NCI-H82 treated with DMSO at 0.1 percent for 48 hours (cell line): ENCODE measurements at regions not wholly inside any gene's neighbourhood (a gene's known extent, or its start where the extent isn't known, plus 50 kb on each side); places are given as distances from the start of the nearest gene placed in this dataset.
"Not testable (repeated sequence)": the region's sequence is repeated elsewhere in the genome, so short reads cannot be mapped to it uniquely, and the experiment has no call there.

Experiments used
- DNase-seq: peaks from one replicate; lab custom pipeline; 2025; ENCODE audit not compliant: unreplicated experiment; lab: John Stamatoyannopoulos, UW

DNA sequence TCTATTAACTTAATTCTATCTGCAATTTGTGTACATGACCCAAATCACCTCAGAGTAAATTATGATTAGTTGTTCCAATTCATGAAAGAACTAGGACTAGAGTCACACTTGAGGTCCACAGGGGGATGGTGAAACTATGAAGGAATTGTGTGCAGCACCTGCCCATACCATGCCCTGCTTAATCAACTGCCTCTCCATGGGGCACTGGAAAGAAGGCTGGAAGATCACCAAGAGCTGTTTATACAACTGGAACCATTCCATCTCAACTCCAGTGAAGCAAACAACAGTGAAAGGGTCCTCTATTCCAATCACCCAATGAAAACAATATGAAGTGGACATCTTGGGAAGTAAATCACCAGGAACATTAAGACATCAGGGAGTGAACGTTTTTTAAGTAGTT lies 98.7 kb upstream of the SEMA3D start:
- DNase-seq, result no peak

- DNase-seq, result no peak
Measured at GRCh38 chr7:85275204-85275603, 88.3 kb upstream of the SEMA3D start.

GRCh38 chr7:85274454-85274853 lies 87.6 kb upstream of the SEMA3D start:
- DNase-seq, result no peak

- DNase-seq, result no peak
Measured at GRCh38 chr7:85262891-85263290, 76.0 kb upstream of the SEMA3D start.

DNA sequence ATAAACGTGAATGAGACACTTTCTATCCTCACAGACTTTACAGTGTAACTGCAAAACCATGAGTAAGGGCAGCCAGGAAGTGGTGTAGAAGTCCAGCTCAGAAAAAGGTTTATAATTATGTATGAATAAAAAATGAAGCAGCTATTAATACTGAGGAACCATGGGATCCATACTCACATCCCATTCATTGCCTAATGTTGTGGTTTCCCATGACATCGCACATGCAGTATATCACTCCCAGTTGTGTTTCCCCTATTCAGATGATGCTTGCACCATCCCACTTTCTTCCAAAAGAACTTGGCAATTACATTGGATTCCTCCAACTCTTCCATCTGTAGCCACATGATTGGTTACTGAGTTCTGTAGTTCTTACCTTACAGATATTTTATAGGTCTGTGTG lies 74.5 kb upstream of the SEMA3D start:
- DNase-seq, result no peak

- not testable (repeated sequence) for DNase-seq
Measured at GRCh38 chr7:85249787-85250186, 62.9 kb upstream of the SEMA3D start.

GRCh38 chr7:85239109-85239508 lies 52.3 kb upstream of the SEMA3D start:
- DNase-seq, result peak; percentile 33

DNA sequence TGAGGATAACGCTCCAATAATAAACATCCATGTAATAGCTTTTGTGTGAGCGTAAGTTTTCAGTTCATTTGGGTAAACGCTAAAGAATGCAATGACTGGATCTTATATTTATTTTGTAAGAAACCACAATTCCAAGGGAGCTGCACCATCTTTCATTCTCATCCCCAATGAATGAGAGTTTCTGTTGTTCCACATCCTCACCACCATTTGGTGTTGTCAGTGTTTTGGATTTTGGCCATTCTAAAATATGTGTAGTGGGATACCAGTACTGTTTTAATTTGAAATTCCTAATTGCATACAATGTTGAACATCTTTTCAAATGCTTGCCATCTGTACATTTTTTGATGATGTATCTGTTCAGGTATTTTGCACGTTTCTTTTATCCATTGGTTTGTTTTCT lies 50.9 kb upstream of the SEMA3D start:
- no peak for DNase-seq
